T-cell (primary cell): ENCODE measurements at regions not wholly inside any gene's neighbourhood (a gene's known extent, or its start where the extent isn't known, plus 50 kb on each side); places are given as distances from the start of the nearest gene placed in this dataset.

ENCODE experiments used
- ATAC-seq, 4 experiments: fragments of 200-7000 bp in 3 of 4; fragments of 150-1000 bp in 1 of 4; cut with Tn5 transposase; replicated peaks in 1 of 4; 1 replicate in 3 of 4; 2 replicates in 1 of 4; pipeline ENCODE4 v1.10.0; 2021; ENCODE audit warnings: moderate library complexity in 3 of 4, mild to moderate bottlenecking in 2 of 4, moderate number of reproducible peaks in 1 of 4
- CTCF ChIA-PET, 2 donors: fragments of 300-600 bp; sonication (Branson Sonifier 250); formaldehyde crosslinking; loops; one replicate each; lab custom pipeline; 2022; ENCODE audit warnings: antibody characterized with exemption in 2 of 2; lab: Charles Lee
- POLR2A ChIA-PET, 2 donors: fragments of 300-600 bp; sonication (Branson Sonifier 250); formaldehyde crosslinking; loops; one replicate each; lab custom pipeline; 2022; ENCODE audit warnings: antibody characterized with exemption in 2 of 2; lab: Charles Lee
- DNase-seq, 35 experiments: peaks; one replicate each; pipeline versions ENCODE4 v3.0.0 to v3.0.0-alpha.2; 2013 to 2023
- H3K27ac ChIP-seq: one replicate; pipeline ENCODE4 v1.5.1; 2013; ENCODE audit warnings: low read length
- H3K27me3 ChIP-seq, 2 experiments: replicated peaks in 1 of 2; 1 replicate in 1 of 2; 2 replicates in 1 of 2; pipeline versions ENCODE4 v1.6.1 to v1.7.0; 2013; ENCODE audit warnings: low read length in 1 of 2, mixed read lengths in 1 of 2; ENCODE audit not compliant: control insufficient read depth in 2 of 2, insufficient read depth in 2 of 2; ENCODE audit errors: extremely low read depth in 1 of 2
- H3K36me3 ChIP-seq, 2 donors: 1 replicate in 1 of 2; 2 replicates in 1 of 2; pipeline versions ENCODE4 v1.6.1 to v1.7.0; 2013; ENCODE audit warnings: low read length in 1 of 2; ENCODE audit not compliant: control insufficient read depth in 2 of 2, insufficient read depth in 1 of 2; ENCODE audit errors: extremely low read depth in 1 of 2
- H3K4me1 ChIP-seq, 2 experiments: 1 replicate in 1 of 2; 2 replicates in 1 of 2; pipeline versions ENCODE4 v1.6.1 to v1.7.0; 2013; ENCODE audit warnings: low read length in 2 of 2, mixed read lengths in 1 of 2; ENCODE audit not compliant: insufficient read depth in 2 of 2, control insufficient read depth in 1 of 2; ENCODE audit errors: extremely low read depth in 1 of 2
- H3K4me3 ChIP-seq, 2 donors: 1 replicate in 1 of 2; 2 replicates in 1 of 2; pipeline versions ENCODE4 v1.5.1 to v1.7.0; 2013; ENCODE audit warnings: mild to moderate bottlenecking in 2 of 2, low read length in 1 of 2, moderate library complexity in 1 of 2; ENCODE audit not compliant: control insufficient read depth in 1 of 2; ENCODE audit errors: extremely low read depth in 1 of 2
- H3K9me3 ChIP-seq: 2 replicates; pipeline ENCODE4 v1.7.0; 2013
- H3K27ac Mint-ChIP-seq, 2 donors: one replicate each; pipeline ENCODE4 v1.8.0; 2020 to 2021; ENCODE audit warnings: mild to moderate bottlenecking in 2 of 2, mixed read lengths in 2 of 2
- H3K27me3 Mint-ChIP-seq, 2 donors: one replicate each; pipeline ENCODE4 v1.8.0; 2021 to 2022; ENCODE audit warnings: mixed read lengths in 2 of 2
- H3K36me3 Mint-ChIP-seq: one replicate; pipeline ENCODE4 v1.8.0; 2021; ENCODE audit warnings: mixed read lengths
- H3K4me1 Mint-ChIP-seq, 3 donors: one replicate each; pipeline ENCODE4 v1.8.0; 2020 to 2022; ENCODE audit warnings: mixed read lengths in 3 of 3, mild to moderate bottlenecking in 1 of 3
- H3K4me3 Mint-ChIP-seq, 3 donors: one replicate each; pipeline ENCODE4 v1.8.0; 2020 to 2022; ENCODE audit warnings: mild to moderate bottlenecking in 3 of 3, mixed read lengths in 3 of 3, moderate library complexity in 3 of 3
- H3K9me3 Mint-ChIP-seq, 3 donors: one replicate each; pipeline ENCODE4 v1.8.0; 2020 to 2022; ENCODE audit warnings: mixed read lengths in 3 of 3
- WGBS: methylation state at CpG from one replicate; pipeline ENCODE4 v1.1.5; 2013; ENCODE audit warnings: missing lambda C conversion rate; ENCODE audit not compliant: insufficient coverage; 5-methylcytosine and 5-hydroxymethylcytosine counted together

DNA sequence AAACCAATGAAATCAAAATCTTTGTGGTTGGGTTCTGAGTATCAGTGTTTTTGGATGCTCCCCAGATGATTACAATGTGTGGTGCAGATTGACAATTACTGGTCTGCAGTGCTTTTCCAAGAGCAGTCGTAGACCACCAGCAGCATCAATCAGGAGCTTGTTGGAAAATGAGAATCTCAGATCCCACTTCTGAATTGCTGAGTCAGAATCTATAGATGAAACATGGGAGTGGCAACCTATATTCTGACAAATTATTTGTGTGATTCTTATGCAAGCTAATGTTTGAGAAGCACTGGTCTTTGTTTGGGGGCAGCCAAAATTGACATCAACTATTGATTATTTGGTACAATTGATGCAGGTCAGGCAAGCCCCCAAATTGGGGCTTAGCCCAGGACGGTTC lies 539.9 kb upstream of the BTBD3 start:
- POLR2A ChIA-PET, result no interaction called here
- no peaks in the 10 kb centered on the region for H3K9me3 ChIP-seq
- CTCF ChIA-PET, result no interaction called here
- H3K27ac Mint-ChIP-seq, result no peak overlapping the region
- no peak overlapping the region for H3K4me3 Mint-ChIP-seq
- peaks cover 9 to 19% (median 16%) of the 10 kb centered on the region in 3 donors for H3K9me3 Mint-ChIP-seq
- peaks cover 0 to 8% of the 10 kb centered on the region in 2 experiments for H3K27me3 ChIP-seq
- WGBS, result 89% methylated on average over 1 of the region's 2 CpGs
- H3K27me3 Mint-ChIP-seq, result no peaks in the 10 kb centered on the region
- no peak overlapping the region for H3K4me3 ChIP-seq
- H3K36me3 Mint-ChIP-seq, result no peaks in the 10 kb centered on the region
- no peaks in the 10 kb centered on the region for H3K4me1 Mint-ChIP-seq
- no peak overlapping the region for H3K27ac ChIP-seq
- DNase-seq (no peak), ATAC-seq (no peak)
- H3K36me3 ChIP-seq, result no peaks in the 10 kb centered on the region
- no peaks in the 10 kb centered on the region for H3K4me1 ChIP-seq

DNA sequence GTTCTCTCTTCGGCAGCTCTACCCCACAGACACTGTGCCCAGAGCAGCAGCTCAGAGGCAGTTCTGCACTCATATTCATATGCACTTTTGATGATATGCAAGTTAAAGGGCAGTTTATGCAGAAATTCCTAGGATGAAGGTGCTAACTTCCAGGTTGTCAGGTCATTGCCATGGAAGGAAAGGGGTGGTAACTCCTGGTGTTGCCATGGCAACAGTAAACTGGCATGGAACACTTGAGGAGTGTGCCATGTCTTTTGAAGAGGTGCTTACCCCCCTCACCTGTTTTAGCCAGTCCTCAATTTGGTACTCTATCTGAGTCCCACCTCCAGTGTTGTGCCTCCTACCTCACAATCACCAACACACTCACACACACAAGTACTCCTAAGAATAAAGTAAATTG lies 539.4 kb upstream of the BTBD3 start:
- Histone ChIP-seq H3K27me3 (peaks cover 0 to 8% of the 10 kb centered on the region in 2 experiments), H3K36me3 (no peaks in the 10 kb centered on the region), H3K27ac (no peak overlapping the region), H3K4me3 (no peak overlapping the region), H3K9me3 (no peaks in the 10 kb centered on the region), H3K4me1 (no peaks in the 10 kb centered on the region)
- H3K36me3 Mint-ChIP-seq, result no peaks in the 10 kb centered on the region
- ChIA-PET CTCF (no interaction called here), POLR2A (no interaction called here)
- H3K27ac Mint-ChIP-seq, result no peak overlapping the region
- no peaks in the 10 kb centered on the region for H3K4me1 Mint-ChIP-seq
- WGBS, result no CpG with 5 or more reads among the region's 1 CpG
- peaks cover 9 to 19% (median 17%) of the 10 kb centered on the region in 3 donors for H3K9me3 Mint-ChIP-seq
- no peaks in the 10 kb centered on the region for H3K27me3 Mint-ChIP-seq
- DNase-seq (no peak), ATAC-seq (no peak)
- H3K4me3 Mint-ChIP-seq, result no peak overlapping the region

GRCh38 chr20:11379257-11380011 lies 538.3 kb upstream of the BTBD3 start:
- Histone ChIP-seq H3K4me1 (no peaks in the 10 kb centered on the region), H3K27ac (no peak overlapping the region), H3K27me3 (peaks cover 0 to 8% of the 10 kb centered on the region in 2 experiments), H3K9me3 (no peaks in the 10 kb centered on the region), H3K4me3 (no peak overlapping the region), H3K36me3 (no peaks in the 10 kb centered on the region)
- DNase-seq (no peak), ATAC-seq (no peak)
- CTCF ChIA-PET, result no interaction called here
- Mint-ChIP-seq H3K27ac (no peak overlapping the region), H3K4me3 (no peak overlapping the region), H3K36me3 (no peaks in the 10 kb centered on the region), H3K27me3 (no peaks in the 10 kb centered on the region), H3K4me1 (no peaks in the 10 kb centered on the region), H3K9me3 (peaks cover 12 to 22% (median 19%) of the 10 kb centered on the region in 3 donors)
- POLR2A ChIA-PET, result no interaction called here
- WGBS, result 68% methylated on average over 9 of the region's 16 CpGs

DNA sequence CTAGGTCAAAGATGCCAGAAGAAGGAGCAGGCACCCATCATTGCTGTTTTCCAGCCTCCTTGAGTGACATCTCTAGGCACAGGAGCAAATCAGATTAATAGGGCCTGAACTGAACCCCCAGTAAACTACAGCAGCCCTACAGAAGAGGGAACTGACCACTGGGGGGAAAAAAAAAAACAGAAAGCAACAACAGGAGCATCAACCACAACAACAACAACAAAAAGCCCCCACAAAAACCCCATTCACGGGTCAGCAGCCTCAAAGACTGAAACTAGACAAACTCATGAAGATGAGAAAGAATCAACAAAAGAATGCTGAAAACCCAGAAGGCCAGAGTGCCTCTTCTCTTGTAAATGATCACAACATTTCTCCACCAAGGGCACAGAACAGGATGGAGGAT lies 537.4 kb upstream of the BTBD3 start:
- Histone ChIP-seq H3K4me1 (no peaks in the 10 kb centered on the region), H3K9me3 (no peaks in the 10 kb centered on the region), H3K4me3 (no peak overlapping the region), H3K36me3 (no peaks in the 10 kb centered on the region), H3K27me3 (peaks cover 0 to 8% of the 10 kb centered on the region in 2 experiments), H3K27ac (no peak overlapping the region)
- Mint-ChIP-seq H3K36me3 (no peaks in the 10 kb centered on the region), H3K27ac (no peak overlapping the region), H3K4me1 (no peaks in the 10 kb centered on the region), H3K27me3 (no peaks in the 10 kb centered on the region), H3K9me3 (peaks cover 12 to 22% (median 19%) of the 10 kb centered on the region in 3 donors), H3K4me3 (no peak overlapping the region)
- CTCF ChIA-PET, result no interaction called here
- ATAC-seq (no peak), DNase-seq (no peak)
- POLR2A ChIA-PET, result no interaction called here
- WGBS, result no CpG with 5 or more reads among the region's 1 CpG

- no CpG with 5 or more reads among the region's 2 CpGs for WGBS
These were observed 530.4 kb upstream of the BTBD3 start for GRCh38 chr20:11387189-11387754.

DNA sequence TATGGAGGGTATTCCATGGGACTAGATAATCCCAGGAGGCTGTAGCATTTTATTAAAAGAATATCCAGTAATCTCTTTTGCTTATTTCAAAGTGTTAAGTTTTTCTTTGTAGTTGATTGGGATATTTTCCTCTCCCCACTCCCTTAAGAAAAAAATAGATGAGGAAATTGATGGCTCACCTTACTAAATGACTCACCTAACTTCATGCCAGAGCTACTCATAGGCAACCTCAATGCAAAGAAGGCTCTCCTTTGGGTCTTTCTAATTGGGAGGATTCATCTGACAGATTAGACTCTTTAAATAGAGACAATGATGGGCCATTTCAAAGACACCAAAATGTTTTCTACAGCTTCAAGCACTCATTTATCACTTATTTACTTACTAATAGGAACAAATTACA lies 528.5 kb upstream of the BTBD3 start:
- Mint-ChIP-seq H3K4me3 (no peak overlapping the region), H3K36me3 (no peaks in the 10 kb centered on the region), H3K4me1 (no peaks in the 10 kb centered on the region), H3K27ac (no peak overlapping the region), H3K9me3 (peaks cover 4 to 8% (median 6%) of the 10 kb centered on the region in 3 donors), H3K27me3 (no peaks in the 10 kb centered on the region)
- no peaks in the 10 kb centered on the region for H3K27me3 ChIP-seq
- ATAC-seq (no peak), DNase-seq (no peak)
- no peaks in the 10 kb centered on the region for H3K9me3 ChIP-seq
- POLR2A ChIA-PET, result no interaction called here
- no peak overlapping the region for H3K4me3 ChIP-seq
- CTCF ChIA-PET, result no interaction called here
- no peak overlapping the region for H3K27ac ChIP-seq
- H3K4me1 ChIP-seq, result no peaks in the 10 kb centered on the region
- H3K36me3 ChIP-seq, result no peaks in the 10 kb centered on the region

More at GRCh38 chr20:11387189-11387754, 530.4 kb upstream of the BTBD3 start:
- no peaks in the 10 kb centered on the region for H3K27me3 Mint-ChIP-seq
- no peak for ATAC-seq
- H3K36me3 ChIP-seq, result no peaks in the 10 kb centered on the region
- H3K4me1 Mint-ChIP-seq, result no peaks in the 10 kb centered on the region
- no peaks in the 10 kb centered on the region for H3K9me3 ChIP-seq
- no peak overlapping the region for H3K27ac ChIP-seq
- no peak overlapping the region for H3K27ac Mint-ChIP-seq
- no peak overlapping the region for H3K4me3 Mint-ChIP-seq
- no peak for DNase-seq
- CTCF ChIA-PET, result interaction anchor here in 1 of 2 donors (0.6 kb wide), 1 partner anchor 30 kb away, joined by 3 read pairs; no protein-coding TSS in a partner anchor
- no peaks in the 10 kb centered on the region for H3K27me3 ChIP-seq
- peaks cover 8 to 16% (median 10%) of the 10 kb centered on the region in 3 donors for H3K9me3 Mint-ChIP-seq
- no peaks in the 10 kb centered on the region for H3K36me3 Mint-ChIP-seq
- POLR2A ChIA-PET, result no interaction called here
- H3K4me1 ChIP-seq, result no peaks in the 10 kb centered on the region
- H3K4me3 ChIP-seq, result no peak overlapping the region
